Neural cell (in vitro differentiated cells): ENCODE measurements at regions not wholly inside any gene's neighbourhood (a gene's known extent, or its start where the extent isn't known, plus 50 kb on each side); places are given as distances from the start of the nearest gene placed in this dataset.

Experiments
- H2AFZ ChIP-seq: fragments of 200-600, 300-800 bp; sonication (generic), shearing (Covaris generic); 2 replicates; pipeline ENCODE4 v1.6.0; 2014; ENCODE audit warnings: low read depth, mild to moderate bottlenecking, antibody characterized with exemption, low read length, moderate library complexity
- H3F3A ChIP-seq: fragments of 200-600 bp; shearing (Covaris generic); 2 replicates; pipeline ENCODE4 v1.6.1; 2016; ENCODE audit warnings: mild to moderate bottlenecking, moderate library complexity, mixed read lengths, antibody characterized with exemption, low read length; ENCODE audit not compliant: insufficient read depth, poor library complexity, severe bottlenecking
- H3K27ac ChIP-seq: fragments of 200-600, 300-800 bp; sonication (generic), shearing (Covaris generic); 2 replicates; pipeline ENCODE4 v1.5.1; 2014; ENCODE audit warnings: mild to moderate bottlenecking, low read length, moderate library complexity
- H3K27me3 ChIP-seq: fragments of 300-800, 200-600 bp; sonication (generic), shearing (Covaris generic); 2 replicates; pipeline ENCODE4 v1.6.0; 2014; ENCODE audit warnings: mild to moderate bottlenecking, low read depth, low read length, moderate library complexity; ENCODE audit not compliant: insufficient read depth
- H3K36me3 ChIP-seq: fragments of 300-800, 200-600 bp; sonication (generic), shearing (Covaris generic); 2 replicates; pipeline ENCODE4 v1.5.1; 2014; ENCODE audit warnings: mild to moderate bottlenecking, antibody characterized with exemption, low read length, moderate library complexity; ENCODE audit not compliant: insufficient read depth
- H3K4me2 ChIP-seq: fragments of 300-800, 200-600 bp; sonication (generic), shearing (Covaris generic); 2 replicates; pipeline ENCODE4 v1.6.0; 2014; ENCODE audit warnings: mild to moderate bottlenecking, low read length
- H3K4me3 ChIP-seq: fragments of 300-800, 200-600 bp; sonication (generic), shearing (Covaris generic); 2 replicates; pipeline ENCODE4 v1.5.1; 2014; ENCODE audit warnings: mild to moderate bottlenecking, low read length, moderate library complexity
- H3K79me2 ChIP-seq: fragments of 200-600 bp; shearing (Covaris generic); replicated peaks from 2 replicates; pipeline ENCODE4 v1.6.0; 2014; ENCODE audit warnings: mild to moderate bottlenecking, low read length, moderate library complexity; ENCODE audit not compliant: insufficient read depth
- H3K9ac ChIP-seq: fragments of 300-800, 200-600 bp; sonication (generic), shearing (Covaris generic); 2 replicates; pipeline ENCODE4 v1.6.1; 2016; ENCODE audit warnings: mild to moderate bottlenecking, low read length, mixed read lengths
- H3K9me2 ChIP-seq: fragments of 200-600 bp; shearing (Covaris generic); 2 replicates; pipeline ENCODE4 v1.6.1; 2016; ENCODE audit warnings: mild to moderate bottlenecking, low read length, mixed read lengths; ENCODE audit not compliant: insufficient read depth
- H3K9me3 ChIP-seq: fragments of 200-600, 300-800 bp; sonication (generic), shearing (Covaris generic); 2 replicates; pipeline ENCODE4 v1.6.1; 2016; ENCODE audit warnings: mild to moderate bottlenecking, mixed run types, low read length, moderate library complexity, mixed read lengths
- H4K20me1 ChIP-seq: fragments of 200-600 bp; shearing (Covaris generic); 2 replicates; pipeline ENCODE4 v1.6.1; 2016; ENCODE audit warnings: mild to moderate bottlenecking, mixed run types; ENCODE audit not compliant: insufficient read depth
- EP300 ChIP-seq: fragments of 450-650 bp; conservative IDR thresholded peaks from 2 replicates; pipeline ENCODE4 v1.6.1; 2014; ENCODE audit warnings: antibody characterized with exemption, mild to moderate bottlenecking, moderate library complexity; ENCODE audit not compliant: poor library complexity, severe bottlenecking
- EZH2 ChIP-seq: fragments of 200-600, 300-800 bp; shearing (Covaris generic), sonication (generic); IDR thresholded peaks from 2 replicates; pipeline ENCODE4 v1.6.1; 2014; ENCODE audit warnings: antibody characterized with exemption, low read length, borderline replicate concordance, mild to moderate bottlenecking; ENCODE audit not compliant: insufficient read depth, poor library complexity, severe bottlenecking
- MXI1 ChIP-seq: fragments of 450-650 bp; conservative IDR thresholded peaks from 2 replicates; pipeline ENCODE4 v1.6.1; 2014; ENCODE audit warnings: antibody characterized with exemption, mild to moderate bottlenecking; ENCODE audit not compliant: poor library complexity, severe bottlenecking
- POLR2AphosphoS5 ChIP-seq: IDR thresholded peaks from 2 replicates; pipeline ENCODE4 v1.6.1; 2012
- RAD21 ChIP-seq: fragments of 450-650 bp; conservative IDR thresholded peaks from 2 replicates; pipeline ENCODE4 v1.6.1; 2014; ENCODE audit warnings: antibody characterized with exemption, mild to moderate bottlenecking, moderate library complexity
- SMC3 ChIP-seq: fragments of 450-650 bp; conservative IDR thresholded peaks from 2 replicates; pipeline ENCODE4 v1.6.1; 2014; ENCODE audit warnings: antibody characterized with exemption, mild to moderate bottlenecking, moderate library complexity; ENCODE audit not compliant: poor library complexity
- TAF1 ChIP-seq: IDR thresholded peaks from 2 replicates; pipeline ENCODE4 v1.6.1; 2012; ENCODE audit warnings: low read depth
- TF ChIP-seq, protein P1 (sequence below): IDR thresholded peaks from 2 replicates; pipeline ENCODE4 v1.6.1; 2012; ENCODE audit warnings: borderline replicate concordance
- TF ChIP-seq, protein P2 (sequence below): fragments of 450-650 bp; IDR thresholded peaks from 2 replicates; pipeline ENCODE4 v1.5.1; 2014; ENCODE audit warnings: antibody characterized with exemption, mild to moderate bottlenecking, moderate library complexity; ENCODE audit not compliant: poor library complexity, severe bottlenecking

DNA sequence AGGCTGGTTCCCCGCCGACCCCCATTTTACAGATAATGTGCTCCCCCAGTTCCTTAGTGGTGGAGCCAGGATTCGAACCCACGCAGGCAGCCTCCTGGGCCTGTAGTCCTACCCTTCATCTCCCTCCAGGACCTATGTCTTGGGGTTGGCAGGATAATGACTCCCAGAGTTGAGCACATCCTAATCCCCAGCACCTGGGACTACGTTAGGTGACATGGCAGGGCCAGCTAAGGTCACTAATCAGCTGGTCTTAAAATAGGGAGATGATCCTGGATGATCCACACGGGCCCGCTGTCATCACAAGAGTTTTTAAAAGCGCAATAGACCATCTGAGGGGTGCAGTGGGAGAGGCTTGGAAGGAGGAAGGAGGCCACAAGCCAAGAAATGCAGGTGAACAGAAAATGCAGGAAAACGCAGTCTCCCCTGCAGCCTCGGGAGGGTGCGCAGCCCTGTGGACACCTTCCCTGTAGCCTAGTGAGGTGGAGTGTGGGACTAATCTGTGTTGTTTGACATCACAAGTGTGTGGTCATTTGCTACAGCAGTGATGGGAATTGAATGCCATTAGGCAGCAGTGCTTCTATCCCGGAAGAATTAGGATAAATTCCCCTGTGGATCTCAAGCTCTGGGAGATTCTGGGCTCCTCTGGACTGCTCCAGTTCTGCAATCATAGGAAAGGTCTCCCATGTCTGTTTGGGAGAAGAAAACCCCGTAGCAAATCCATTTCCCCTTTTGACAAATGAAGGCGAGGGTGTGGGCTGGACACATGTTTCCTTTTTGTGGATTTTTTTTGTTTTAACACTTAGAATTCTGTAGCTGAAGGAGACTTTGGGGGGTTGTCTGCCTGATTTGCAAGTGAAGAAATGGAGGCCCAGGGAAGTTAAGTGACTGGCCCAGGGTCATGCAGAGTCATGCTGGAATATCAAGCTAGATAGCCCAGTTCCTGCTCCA, 297.7 kb downstream of the SEC14L1 start:
- Histone ChIP-seq H3K27ac (no peak overlapping the region), H3K9ac (no peak overlapping the region), H2AFZ (no peak overlapping the region), H3K9me3 (no peaks in the 10 kb centered on the region), H3K27me3 (no peaks in the 10 kb centered on the region), H3F3A (no peaks in the 10 kb centered on the region), H3K9me2 (no peaks in the 10 kb centered on the region), H3K36me3 (no peaks in the 10 kb centered on the region), H4K20me1 (no peaks in the 10 kb centered on the region), H3K4me2 (no peak overlapping the region), H3K79me2 (no peaks in the 10 kb centered on the region), H3K4me3 (no peak overlapping the region)
- TF ChIP-seq, protein P1, sequence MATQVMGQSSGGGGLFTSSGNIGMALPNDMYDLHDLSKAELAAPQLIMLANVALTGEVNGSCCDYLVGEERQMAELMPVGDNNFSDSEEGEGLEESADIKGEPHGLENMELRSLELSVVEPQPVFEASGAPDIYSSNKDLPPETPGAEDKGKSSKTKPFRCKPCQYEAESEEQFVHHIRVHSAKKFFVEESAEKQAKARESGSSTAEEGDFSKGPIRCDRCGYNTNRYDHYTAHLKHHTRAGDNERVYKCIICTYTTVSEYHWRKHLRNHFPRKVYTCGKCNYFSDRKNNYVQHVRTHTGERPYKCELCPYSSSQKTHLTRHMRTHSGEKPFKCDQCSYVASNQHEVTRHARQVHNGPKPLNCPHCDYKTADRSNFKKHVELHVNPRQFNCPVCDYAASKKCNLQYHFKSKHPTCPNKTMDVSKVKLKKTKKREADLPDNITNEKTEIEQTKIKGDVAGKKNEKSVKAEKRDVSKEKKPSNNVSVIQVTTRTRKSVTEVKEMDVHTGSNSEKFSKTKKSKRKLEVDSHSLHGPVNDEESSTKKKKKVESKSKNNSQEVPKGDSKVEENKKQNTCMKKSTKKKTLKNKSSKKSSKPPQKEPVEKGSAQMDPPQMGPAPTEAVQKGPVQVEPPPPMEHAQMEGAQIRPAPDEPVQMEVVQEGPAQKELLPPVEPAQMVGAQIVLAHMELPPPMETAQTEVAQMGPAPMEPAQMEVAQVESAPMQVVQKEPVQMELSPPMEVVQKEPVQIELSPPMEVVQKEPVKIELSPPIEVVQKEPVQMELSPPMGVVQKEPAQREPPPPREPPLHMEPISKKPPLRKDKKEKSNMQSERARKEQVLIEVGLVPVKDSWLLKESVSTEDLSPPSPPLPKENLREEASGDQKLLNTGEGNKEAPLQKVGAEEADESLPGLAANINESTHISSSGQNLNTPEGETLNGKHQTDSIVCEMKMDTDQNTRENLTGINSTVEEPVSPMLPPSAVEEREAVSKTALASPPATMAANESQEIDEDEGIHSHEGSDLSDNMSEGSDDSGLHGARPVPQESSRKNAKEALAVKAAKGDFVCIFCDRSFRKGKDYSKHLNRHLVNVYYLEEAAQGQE = no peak
- TF ChIP-seq SMC3 (no peak), MXI1 (no peak), RAD21 (no peak), POLR2AphosphoS5 (no peak), TAF1 (no peak)

DNA sequence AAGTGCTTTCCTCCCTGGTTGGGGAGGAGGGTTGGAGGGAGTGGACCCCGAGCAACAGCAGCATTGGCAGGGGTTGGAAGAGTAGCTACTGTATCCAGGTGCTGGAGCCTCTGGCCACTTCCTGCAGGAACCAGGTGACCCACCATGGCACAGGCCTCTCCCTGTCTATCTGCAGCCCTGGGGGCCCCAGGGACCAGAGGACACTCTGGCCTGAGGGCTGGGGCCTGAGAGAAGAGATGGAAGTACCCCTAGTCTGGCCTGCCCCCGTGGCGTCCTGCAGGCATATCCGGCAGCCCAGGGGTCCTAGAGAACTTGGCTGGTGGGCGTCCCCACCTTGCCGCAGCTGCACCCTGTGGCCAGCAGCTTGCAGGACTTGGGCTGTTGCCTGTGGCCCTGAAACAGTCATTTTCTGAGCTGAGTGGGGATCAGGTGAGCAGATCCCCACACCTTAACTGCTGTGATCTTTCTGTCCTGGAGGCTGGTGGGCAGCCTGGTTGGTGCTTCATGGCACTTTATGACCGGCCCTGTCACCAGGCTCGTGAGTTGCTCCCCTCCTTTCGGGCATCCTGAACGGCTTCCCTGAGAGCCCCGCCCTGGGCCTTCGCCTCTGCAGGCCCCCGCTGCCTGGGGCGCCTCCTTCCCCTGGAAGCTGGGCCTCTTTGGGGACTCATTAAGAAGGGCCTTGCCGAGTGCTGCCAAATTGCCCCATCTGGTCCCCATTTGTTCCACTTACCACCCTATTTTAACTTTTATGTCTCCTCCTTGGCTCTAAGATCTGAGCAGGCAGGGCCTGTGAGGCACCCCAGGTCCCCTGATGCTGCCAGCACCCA, 298.6 kb downstream of the SEC14L1 start:
- Histone ChIP-seq H3F3A (no peaks in the 10 kb centered on the region), H3K36me3 (no peaks in the 10 kb centered on the region), H3K27me3 (no peaks in the 10 kb centered on the region), H3K9me3 (no peaks in the 10 kb centered on the region), H3K9me2 (no peaks in the 10 kb centered on the region), H3K27ac (no peak overlapping the region), H3K4me2 (no peak overlapping the region), H3K9ac (no peak overlapping the region), H4K20me1 (no peaks in the 10 kb centered on the region), H3K4me3 (no peak overlapping the region), H3K79me2 (no peaks in the 10 kb centered on the region), H2AFZ (no peak overlapping the region)
- TF ChIP-seq SMC3 = no peak
- TF ChIP-seq EZH2 = no peak
- TF ChIP-seq, protein P2, sequence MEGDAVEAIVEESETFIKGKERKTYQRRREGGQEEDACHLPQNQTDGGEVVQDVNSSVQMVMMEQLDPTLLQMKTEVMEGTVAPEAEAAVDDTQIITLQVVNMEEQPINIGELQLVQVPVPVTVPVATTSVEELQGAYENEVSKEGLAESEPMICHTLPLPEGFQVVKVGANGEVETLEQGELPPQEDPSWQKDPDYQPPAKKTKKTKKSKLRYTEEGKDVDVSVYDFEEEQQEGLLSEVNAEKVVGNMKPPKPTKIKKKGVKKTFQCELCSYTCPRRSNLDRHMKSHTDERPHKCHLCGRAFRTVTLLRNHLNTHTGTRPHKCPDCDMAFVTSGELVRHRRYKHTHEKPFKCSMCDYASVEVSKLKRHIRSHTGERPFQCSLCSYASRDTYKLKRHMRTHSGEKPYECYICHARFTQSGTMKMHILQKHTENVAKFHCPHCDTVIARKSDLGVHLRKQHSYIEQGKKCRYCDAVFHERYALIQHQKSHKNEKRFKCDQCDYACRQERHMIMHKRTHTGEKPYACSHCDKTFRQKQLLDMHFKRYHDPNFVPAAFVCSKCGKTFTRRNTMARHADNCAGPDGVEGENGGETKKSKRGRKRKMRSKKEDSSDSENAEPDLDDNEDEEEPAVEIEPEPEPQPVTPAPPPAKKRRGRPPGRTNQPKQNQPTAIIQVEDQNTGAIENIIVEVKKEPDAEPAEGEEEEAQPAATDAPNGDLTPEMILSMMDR = no peak
- no peak for TF ChIP-seq MXI1
- TF ChIP-seq TAF1 = no peak
- no peak for TF ChIP-seq POLR2AphosphoS5
- TF ChIP-seq EP300 = no peak
- TF ChIP-seq RAD21 = no peak
- TF ChIP-seq, protein P1 = no peak
